ENCODE measurements at regions not wholly inside any gene's neighbourhood (a gene's known extent, or its start where the extent isn't known, plus 50 kb on each side); places are given as distances from the start of the nearest gene placed in this dataset.

- H3K4me1 ChIP-seq: no peaks in the 10 kb centered on the region
- peaks cover 0 to 7% of the 10 kb centered on the region in 2 donors for H3K9me3 ChIP-seq
- no peak for TF ChIP-seq CTCF (IDR thresholded peaks at IDR 0.05)
- H3K4me3 ChIP-seq: no peak overlapping the region
- H3K27ac ChIP-seq: no peak overlapping the region
- no peak for DNase-seq (ENCODE audit: low spot score)
- no peaks in the 10 kb centered on the region for H3K27me3 ChIP-seq
- no peaks in the 10 kb centered on the region for H3K36me3 ChIP-seq
Measured at GRCh38 chr5:67732921-67733320, 482.6 kb upstream of the PIK3R1 start.

GRCh38 chr5:67732471-67732870, 483.1 kb upstream of the PIK3R1 start:
- Histone ChIP-seq H3K4me1 (no peaks in the 10 kb centered on the region), H3K27ac (no peak overlapping the region), H3K9me3 (peaks cover 0 to 7% of the 10 kb centered on the region in 2 donors), H3K4me3 (no peak overlapping the region), H3K27me3 (no peaks in the 10 kb centered on the region), H3K36me3 (no peaks in the 10 kb centered on the region)
- no peak for DNase-seq (ENCODE audit: low spot score)
- no peak for TF ChIP-seq CTCF (IDR thresholded peaks at IDR 0.05)

GRCh38 chr5:67731886-67732285, 483.7 kb upstream of the PIK3R1 start:
- no peak overlapping the region for H3K27ac ChIP-seq

GRCh38 chr5:67730917-67731474, 484.6 kb upstream of the PIK3R1 start:
- Histone ChIP-seq H3K36me3 (no peaks in the 10 kb centered on the region), H3K9me3 (peaks cover 0 to 7% of the 10 kb centered on the region in 2 donors), H3K27ac (no peak overlapping the region), H3K4me1 (no peaks in the 10 kb centered on the region), H3K4me3 (no peak overlapping the region), H3K27me3 (no peaks in the 10 kb centered on the region)
- TF ChIP-seq CTCF (IDR thresholded peaks at IDR 0.05): no peak
- DNase-seq (ENCODE audit: low spot score): no peak

More at GRCh38 chr5:67731886-67732285, 483.7 kb upstream of the PIK3R1 start:
- no peaks in the 10 kb centered on the region for H3K27me3 ChIP-seq
- DNase-seq (ENCODE audit: low spot score): no peak
- H3K4me1 ChIP-seq: no peaks in the 10 kb centered on the region
- no peak for TF ChIP-seq CTCF (IDR thresholded peaks at IDR 0.05)
- H3K4me3 ChIP-seq: no peak overlapping the region
- no peaks in the 10 kb centered on the region for H3K36me3 ChIP-seq
- H3K9me3 ChIP-seq: peaks cover 0 to 7% of the 10 kb centered on the region in 2 donors

- H3K27me3 ChIP-seq: no peaks in the 10 kb centered on the region
- H3K9me3 ChIP-seq: no peaks in the 10 kb centered on the region
- DNase-seq (ENCODE audit: low spot score): no peak
- H3K4me3 ChIP-seq: no peak overlapping the region
- H3K36me3 ChIP-seq: no peaks in the 10 kb centered on the region
- no peaks in the 10 kb centered on the region for H3K4me1 ChIP-seq
- no peak overlapping the region for H3K27ac ChIP-seq
- TF ChIP-seq CTCF (IDR thresholded peaks at IDR 0.05): no peak
Measured at GRCh38 chr5:67728326-67728890, 487.1 kb upstream of the PIK3R1 start.

GRCh38 chr5:67725604-67726003, 490.0 kb upstream of the PIK3R1 start:
- Histone ChIP-seq H3K27me3 (no peaks in the 10 kb centered on the region), H3K36me3 (no peaks in the 10 kb centered on the region), H3K9me3 (no peaks in the 10 kb centered on the region), H3K4me3 (no peak overlapping the region), H3K4me1 (no peaks in the 10 kb centered on the region), H3K27ac (no peak overlapping the region)
- TF ChIP-seq CTCF (IDR thresholded peaks at IDR 0.05): no peak
- DNase-seq (ENCODE audit: low spot score): no peak

Measured in right atrium auricular region (tissue), 2 donors.